Kidney (tissue), 13 donors: ENCODE measurements at regions not wholly inside any gene's neighbourhood (a gene's known extent, or its start where the extent isn't known, plus 50 kb on each side); places are given as distances from the start of the nearest gene placed in this dataset.

ENCODE experiments used
- DNase-seq, 5 donors: peaks; one replicate each; pipeline ENCODE4 v3.0.0-alpha.2; 2013 to 2020
- FAIRE-seq: peaks from 2 replicates; lab custom pipeline; 2012; peaks lifted over from hg19 to GRCh38; lab: Jason Lieb, UNC
- H3K27ac ChIP-seq, 2 donors: one replicate each; pipeline ENCODE4 v1.7.0; 2013; ENCODE audit warnings: low read depth in 2 of 2, low read length in 2 of 2, inconsistent platforms in 1 of 2
- H3K27me3 ChIP-seq: one replicate; pipeline ENCODE4 v1.7.1; 2013; ENCODE audit warnings: low read length, inconsistent platforms; ENCODE audit not compliant: control insufficient read depth, insufficient read depth
- H3K36me3 ChIP-seq, 3 donors: one replicate each; pipeline versions ENCODE4 v1.7.0 to v1.7.1; 2013; ENCODE audit warnings: low read length in 3 of 3, control low read depth in 1 of 3, inconsistent platforms in 1 of 3; ENCODE audit not compliant: insufficient read depth in 3 of 3, control insufficient read depth in 2 of 3
- H3K4me1 ChIP-seq, 3 donors: one replicate each; pipeline versions ENCODE4 v1.7.0 to v1.7.1; 2013; ENCODE audit warnings: low read length in 3 of 3, inconsistent platforms in 1 of 3, low read depth in 1 of 3; ENCODE audit not compliant: control insufficient read depth in 2 of 3, insufficient read depth in 2 of 3
- H3K4me3 ChIP-seq, 3 donors: one replicate each; pipeline versions ENCODE4 v1.7.0 to v1.8.1; 2013; ENCODE audit warnings: low read length in 3 of 3, control low read depth in 1 of 3, inconsistent platforms in 1 of 3
- H3K9ac ChIP-seq, 3 donors: one replicate each; pipeline versions ENCODE4 v1.7.0 to v1.7.1; 2013; ENCODE audit warnings: low read length in 3 of 3, control low read depth in 1 of 3, inconsistent platforms in 1 of 3
- H3K9me3 ChIP-seq, 3 donors: one replicate each; pipeline versions ENCODE4 v1.7.0 to v1.7.1; 2013; ENCODE audit warnings: low read length in 3 of 3, control low read depth in 1 of 3, inconsistent platforms in 1 of 3; ENCODE audit not compliant: control insufficient read depth in 2 of 3, insufficient read depth in 1 of 3
- CTCF ChIP-seq: IDR thresholded peaks from 3 replicates; pipeline ENCODE4 v1.5.1; 2012; ENCODE audit warnings: mild to moderate bottlenecking, moderate library complexity, borderline replicate concordance; ENCODE audit not compliant: insufficient read depth; ENCODE audit errors: extremely low read depth
- intact Hi-C: fragments of 100-400 bp; cut with DNase I; formaldehyde crosslinking; loops from one replicate; pipeline ENCODE4 v1.11.1; 2022
- donor health status: control.
- donor health status: control.
- donor health status: control.
- donor health status: control.
- donor health status: control.
- donor health status: DM: yes; HTN: yes; CAD: no.
- donor health status: Normal renal cell carcinoma (clear cell type).

GRCh38 chr11:34810107-34810562, 106.0 kb downstream of the APIP start:
- peaks cover 0 to 12% (median 2%) of the 10 kb centered on the region in 3 donors for H3K9me3 ChIP-seq
- no peak overlapping the region for H3K4me3 ChIP-seq
- no peaks in the 10 kb centered on the region for H3K27me3 ChIP-seq
- no peaks in the 10 kb centered on the region for H3K4me1 ChIP-seq
- H3K36me3 ChIP-seq: no peaks in the 10 kb centered on the region
- intact Hi-C loops: no loop called here
- TF ChIP-seq CTCF: no peak
- H3K9ac ChIP-seq: no peak overlapping the region
- H3K27ac ChIP-seq: no peak overlapping the region
- FAIRE-seq: no peak
- DNase-seq: no peak

DNA sequence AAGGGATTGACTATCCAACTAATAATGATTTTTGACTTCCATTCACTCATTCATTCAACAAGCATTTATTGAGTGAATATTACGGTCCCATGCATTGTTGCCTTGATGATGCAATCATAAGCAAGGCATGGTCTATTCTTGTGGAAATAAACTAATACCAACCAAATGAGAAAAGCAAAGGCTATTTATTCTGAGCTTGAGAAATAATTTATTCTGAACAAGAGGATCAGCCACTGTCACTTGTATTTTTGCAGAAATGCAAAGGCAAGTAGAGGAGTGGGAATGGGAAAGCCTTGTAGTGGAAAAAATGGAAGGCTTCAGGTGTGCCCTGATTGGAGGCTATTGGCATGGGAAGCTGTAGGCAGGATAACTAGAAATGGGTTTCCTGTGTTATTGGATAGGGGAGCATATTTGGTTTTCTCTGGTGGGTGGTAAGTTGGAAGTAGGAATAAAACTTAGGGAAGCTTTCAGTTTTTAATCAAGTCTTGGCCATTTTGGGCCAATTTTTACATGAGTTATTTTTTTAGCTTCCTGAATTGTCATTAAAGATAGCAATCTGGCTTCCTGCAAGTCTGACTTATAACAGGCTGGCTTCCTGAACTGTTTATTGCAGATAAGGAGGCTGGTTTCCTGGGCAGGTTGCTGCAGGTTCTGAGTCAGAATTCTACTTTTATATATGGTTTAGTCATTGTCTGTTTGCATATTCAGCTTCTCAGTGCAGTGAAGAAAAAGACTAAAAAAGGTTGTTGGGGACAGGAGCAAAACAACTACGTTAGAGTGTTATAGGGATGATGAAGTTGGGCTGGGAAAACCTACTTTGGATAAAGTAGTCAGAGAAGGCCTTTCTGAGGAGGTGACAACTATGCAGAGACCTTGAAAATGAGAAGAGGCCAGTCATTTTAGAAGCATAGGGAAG, 106.7 kb downstream of the APIP start:
- Histone ChIP-seq H3K27ac (no peak overlapping the region), H3K4me3 (no peak overlapping the region), H3K27me3 (no peaks in the 10 kb centered on the region), H3K9ac (no peak overlapping the region), H3K4me1 (no peaks in the 10 kb centered on the region), H3K9me3 (peaks cover 0 to 12% (median 2%) of the 10 kb centered on the region in 3 donors), H3K36me3 (no peaks in the 10 kb centered on the region)
- DNase-seq (no peak), FAIRE-seq (no peak)
- intact Hi-C loops: no loop called here
- no peak for TF ChIP-seq CTCF

DNA sequence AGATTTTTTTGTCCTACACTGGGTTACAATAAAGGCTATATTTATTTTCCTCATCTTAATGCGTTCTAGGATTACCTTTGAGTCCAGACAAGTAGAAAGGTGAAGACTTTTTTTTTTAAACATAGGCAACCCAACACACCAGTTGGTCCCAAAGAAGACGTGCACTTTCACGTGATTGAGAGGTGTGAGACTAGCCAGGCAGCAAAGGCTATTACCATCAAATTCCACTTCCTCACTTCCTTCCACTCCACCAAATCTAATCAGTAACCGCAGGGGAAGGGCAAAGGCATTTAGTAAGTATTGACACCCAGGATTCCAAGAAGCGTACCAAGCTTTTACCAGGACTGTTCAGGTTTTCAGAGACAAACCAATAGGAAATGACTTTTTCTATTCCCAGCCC, 109.3 kb downstream of the APIP start:
- Histone ChIP-seq H3K4me1 (no peaks in the 10 kb centered on the region), H3K27ac (no peak overlapping the region), H3K4me3 (no peak overlapping the region), H3K36me3 (no peaks in the 10 kb centered on the region), H3K27me3 (no peaks in the 10 kb centered on the region), H3K9ac (no peak overlapping the region), H3K9me3 (no peaks in the 10 kb centered on the region)
- no peak for TF ChIP-seq CTCF
- FAIRE-seq: no peak
- intact Hi-C loops: no loop called here
- DNase-seq: no peak
